GM21529 (cell line): ENCODE measurements at regions not wholly inside any gene's neighbourhood (a gene's known extent, or its start where the extent isn't known, plus 50 kb on each side); places are given as distances from the start of the nearest gene placed in this dataset.
"Not testable (repeated sequence)": the region's sequence is repeated elsewhere in the genome, so short reads cannot be mapped to it uniquely, and the experiment has no call there.

Experiments
- ATAC-seq: cut with Tn5 transposase; IDR thresholded peaks from one replicate; pipeline ENCODE4 v1.9.1; 2021; ENCODE audit not compliant: unreplicated experiment

- no peak for ATAC-seq
Observed at GRCh38 chr2:11069566-11070185, 85.6 kb upstream of the SLC66A3 start.

- ATAC-seq: peak; percentile 42
Observed at GRCh38 chr2:11071211-11071610, 84.1 kb upstream of the SLC66A3 start.

GRCh38 chr2:11071939-11072338 lies 83.3 kb upstream of the SLC66A3 start:
- no peak for ATAC-seq

- ATAC-seq: no peak
Observed at GRCh38 chr2:11072550-11072949, 82.7 kb upstream of the SLC66A3 start.

- ATAC-seq: no peak
Observed at GRCh38 chr2:11073251-11073650, 82.0 kb upstream of the SLC66A3 start.

GRCh38 chr2:11073776-11074175 lies 81.5 kb upstream of the SLC66A3 start:
- no peak for ATAC-seq

- no peak for ATAC-seq
Observed at GRCh38 chr2:11074246-11074820, 80.9 kb upstream of the SLC66A3 start.

- no peak for ATAC-seq
Observed at GRCh38 chr2:11075221-11075620, 80.0 kb upstream of the SLC66A3 start.

- no peak for ATAC-seq
Observed at GRCh38 chr2:11077411-11077810, 77.9 kb upstream of the SLC66A3 start.

GRCh38 chr2:11079136-11079824 lies 76.0 kb upstream of the SLC66A3 start:
- no peak for ATAC-seq

GRCh38 chr2:11080253-11081115 lies 74.8 kb upstream of the SLC66A3 start:
- no peak for ATAC-seq

- ATAC-seq: no peak
Observed at GRCh38 chr2:11082880-11083279, 72.4 kb upstream of the SLC66A3 start.

GRCh38 chr2:11088821-11089220 lies 66.4 kb upstream of the SLC66A3 start:
- not testable (repeated sequence) for ATAC-seq

- no peak for ATAC-seq
Observed at GRCh38 chr2:11090187-11090586, 65.1 kb upstream of the SLC66A3 start.

- ATAC-seq: no peak
Observed at GRCh38 chr2:11092701-11093335, 62.4 kb upstream of the SLC66A3 start.

GRCh38 chr2:11093467-11093866 lies 61.8 kb upstream of the SLC66A3 start:
- no peak for ATAC-seq

- no peak for ATAC-seq
Observed at GRCh38 chr2:11094021-11094810, 61.1 kb upstream of the SLC66A3 start.

GRCh38 chr2:11096591-11096990 lies 58.7 kb upstream of the SLC66A3 start:
- ATAC-seq: no peak

GRCh38 chr2:11097038-11097720 lies 58.1 kb upstream of the SLC66A3 start:
- no peak for ATAC-seq
